ENCODE measurements at regions not wholly inside any gene's neighbourhood (a gene's known extent, or its start where the extent isn't known, plus 50 kb on each side); places are given as distances from the start of the nearest gene placed in this dataset.

DNA sequence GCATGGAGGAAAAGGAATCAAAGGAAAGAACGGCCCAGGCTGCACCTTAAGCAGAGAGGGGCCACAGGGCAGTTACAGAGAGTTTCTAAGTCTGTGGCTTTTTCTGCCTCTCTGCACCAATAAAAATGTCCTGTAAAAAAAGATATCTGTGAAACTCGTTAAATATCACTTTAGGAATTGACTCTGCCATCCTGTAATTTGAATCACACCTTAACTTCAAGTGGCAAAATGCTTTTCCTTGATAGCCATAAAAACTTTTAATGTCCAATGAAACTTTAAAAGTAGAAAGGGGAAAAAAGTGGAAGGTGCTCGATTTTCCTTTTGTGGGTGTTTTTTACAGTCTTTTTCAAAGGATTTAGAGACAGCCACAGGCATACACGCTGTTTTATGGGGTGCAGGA, 255.7 kb downstream of the ARRDC4 start:
- no peak for TF ChIP-seq POLR2A (IDR thresholded peaks at IDR 0.05)
- TF ChIP-seq, protein P1, sequence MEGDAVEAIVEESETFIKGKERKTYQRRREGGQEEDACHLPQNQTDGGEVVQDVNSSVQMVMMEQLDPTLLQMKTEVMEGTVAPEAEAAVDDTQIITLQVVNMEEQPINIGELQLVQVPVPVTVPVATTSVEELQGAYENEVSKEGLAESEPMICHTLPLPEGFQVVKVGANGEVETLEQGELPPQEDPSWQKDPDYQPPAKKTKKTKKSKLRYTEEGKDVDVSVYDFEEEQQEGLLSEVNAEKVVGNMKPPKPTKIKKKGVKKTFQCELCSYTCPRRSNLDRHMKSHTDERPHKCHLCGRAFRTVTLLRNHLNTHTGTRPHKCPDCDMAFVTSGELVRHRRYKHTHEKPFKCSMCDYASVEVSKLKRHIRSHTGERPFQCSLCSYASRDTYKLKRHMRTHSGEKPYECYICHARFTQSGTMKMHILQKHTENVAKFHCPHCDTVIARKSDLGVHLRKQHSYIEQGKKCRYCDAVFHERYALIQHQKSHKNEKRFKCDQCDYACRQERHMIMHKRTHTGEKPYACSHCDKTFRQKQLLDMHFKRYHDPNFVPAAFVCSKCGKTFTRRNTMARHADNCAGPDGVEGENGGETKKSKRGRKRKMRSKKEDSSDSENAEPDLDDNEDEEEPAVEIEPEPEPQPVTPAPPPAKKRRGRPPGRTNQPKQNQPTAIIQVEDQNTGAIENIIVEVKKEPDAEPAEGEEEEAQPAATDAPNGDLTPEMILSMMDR (IDR thresholded peaks at IDR 0.05), result no peak
